SU-DHL-6 (cell line): ENCODE measurements at regions not wholly inside any gene's neighbourhood (a gene's known extent, or its start where the extent isn't known, plus 50 kb on each side); places are given as distances from the start of the nearest gene placed in this dataset.

Source experiments
- H2AFZ ChIP-seq: fragments of 200-600 bp; sonication (generic); 2 replicates; pipeline ENCODE4 v1.6.1; 2014; ENCODE audit warnings: low read depth, mild to moderate bottlenecking, moderate library complexity, mixed read lengths, antibody characterized with exemption, low read length; ENCODE audit not compliant: severe bottlenecking
- H3F3A ChIP-seq: fragments of 200-600 bp; shearing (Covaris generic); 2 replicates; pipeline ENCODE4 v1.6.0; 2016; ENCODE audit warnings: antibody characterized with exemption, mild to moderate bottlenecking; ENCODE audit not compliant: insufficient read depth
- H3K27ac ChIP-seq: fragments of 200-600 bp; sonication (generic); 2 replicates; pipeline ENCODE4 v1.5.1; 2016; ENCODE audit warnings: low read depth, mild to moderate bottlenecking, low read length, moderate library complexity, mixed read lengths
- H3K27me3 ChIP-seq: fragments of 200-600 bp; sonication (generic), shearing (Covaris generic); 2 replicates; pipeline ENCODE4 v1.6.0; 2014; ENCODE audit warnings: mild to moderate bottlenecking, low read length
- H3K36me3 ChIP-seq: fragments of 200-600 bp; sonication (generic); 2 replicates; pipeline ENCODE4 v1.6.1; 2014; ENCODE audit warnings: mild to moderate bottlenecking, low read length, mixed read lengths
- H3K4me2 ChIP-seq: fragments of 300-600, 200-600 bp; shearing (Covaris generic), sonication (generic); 2 replicates; pipeline ENCODE4 v1.6.0; 2014; ENCODE audit warnings: low read length, low read depth, mild to moderate bottlenecking; ENCODE audit not compliant: poor library complexity, severe bottlenecking
- H3K4me3 ChIP-seq: fragments of 200-600 bp; sonication (generic); 2 replicates; pipeline ENCODE4 v1.5.1; 2014; ENCODE audit warnings: antibody characterized with exemption, low read length, mild to moderate bottlenecking, mixed read lengths; ENCODE audit not compliant: insufficient read depth, poor library complexity, severe bottlenecking
- H3K79me2 ChIP-seq: fragments of 200-600 bp; sonication (generic); 2 replicates; pipeline ENCODE4 v1.6.1; 2014; ENCODE audit warnings: mild to moderate bottlenecking, low read length, moderate library complexity; ENCODE audit not compliant: insufficient read depth
- H3K9ac ChIP-seq: fragments of 200-600 bp; sonication (generic); 2 replicates; pipeline ENCODE4 v1.7.0; 2014; ENCODE audit warnings: mild to moderate bottlenecking, low read length
- H3K9me2 ChIP-seq: fragments of 200-600 bp; sonication (generic); replicated peaks from 2 replicates; pipeline ENCODE4 v1.6.1; 2014; ENCODE audit warnings: low read length; ENCODE audit not compliant: insufficient read depth
- H3K9me3 ChIP-seq: fragments of 200-600 bp; sonication (generic); 2 replicates; pipeline ENCODE4 v1.6.1; 2014; ENCODE audit warnings: low read length, mixed read lengths; ENCODE audit not compliant: insufficient read depth
- H4K20me1 ChIP-seq: fragments of 200-600 bp; sonication (generic); 2 replicates; pipeline ENCODE4 v1.6.1; 2014; ENCODE audit warnings: low read depth, mild to moderate bottlenecking, antibody characterized with exemption, low read length, moderate library complexity, mixed read lengths
- EZH2phosphoT487 ChIP-seq: fragments of 200-600 bp; sonication (generic), shearing (Covaris generic); conservative IDR thresholded peaks from 2 replicates; pipeline ENCODE4 v1.6.1; 2018; ENCODE audit warnings: mild to moderate bottlenecking, antibody characterized with exemption, low read length, moderate library complexity, mixed read lengths
- TF ChIP-seq, protein P1 (sequence below): fragments of 200-600 bp; sonication (generic); IDR thresholded peaks from one replicate; pipeline ENCODE4 v1.5.1; 2017; ENCODE audit warnings: antibody characterized with exemption, mild to moderate bottlenecking, low read length, moderate library complexity; ENCODE audit not compliant: insufficient read depth, poor library complexity, severe bottlenecking

DNA sequence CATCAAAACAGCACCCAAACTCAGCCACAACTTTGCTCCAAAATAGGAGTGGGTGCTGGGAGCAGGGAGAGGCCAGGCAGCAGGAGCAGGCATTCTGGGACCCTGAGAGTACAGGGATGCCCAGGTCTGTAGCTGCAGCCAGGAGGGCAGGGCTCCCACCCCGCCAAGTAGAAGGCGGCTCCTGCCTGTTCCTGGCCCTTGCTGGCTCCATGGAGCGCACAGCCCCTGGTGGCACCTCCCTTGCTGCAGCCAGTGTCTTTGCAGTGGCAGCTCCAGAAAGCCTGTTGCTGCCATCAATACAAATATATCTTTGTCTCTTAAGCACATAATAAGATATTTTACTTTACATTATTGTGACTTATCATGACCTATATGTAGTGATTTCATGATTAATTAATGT, 1096.5 kb downstream of the FSCB start:
- Histone ChIP-seq H3F3A (no peaks in the 10 kb centered on the region), H3K9me3 (no peaks in the 10 kb centered on the region), H3K9ac (no peak overlapping the region), H3K27me3 (no peaks in the 10 kb centered on the region), H3K9me2 (no peaks in the 10 kb centered on the region), H2AFZ (no peak overlapping the region), H3K27ac (no peak overlapping the region), H3K4me2 (no peak overlapping the region), H3K79me2 (no peaks in the 10 kb centered on the region), H3K4me3 (no peak overlapping the region), H4K20me1 (no peaks in the 10 kb centered on the region), H3K36me3 (no peaks in the 10 kb centered on the region)
- TF ChIP-seq EZH2phosphoT487: no peak
- TF ChIP-seq, protein P1, sequence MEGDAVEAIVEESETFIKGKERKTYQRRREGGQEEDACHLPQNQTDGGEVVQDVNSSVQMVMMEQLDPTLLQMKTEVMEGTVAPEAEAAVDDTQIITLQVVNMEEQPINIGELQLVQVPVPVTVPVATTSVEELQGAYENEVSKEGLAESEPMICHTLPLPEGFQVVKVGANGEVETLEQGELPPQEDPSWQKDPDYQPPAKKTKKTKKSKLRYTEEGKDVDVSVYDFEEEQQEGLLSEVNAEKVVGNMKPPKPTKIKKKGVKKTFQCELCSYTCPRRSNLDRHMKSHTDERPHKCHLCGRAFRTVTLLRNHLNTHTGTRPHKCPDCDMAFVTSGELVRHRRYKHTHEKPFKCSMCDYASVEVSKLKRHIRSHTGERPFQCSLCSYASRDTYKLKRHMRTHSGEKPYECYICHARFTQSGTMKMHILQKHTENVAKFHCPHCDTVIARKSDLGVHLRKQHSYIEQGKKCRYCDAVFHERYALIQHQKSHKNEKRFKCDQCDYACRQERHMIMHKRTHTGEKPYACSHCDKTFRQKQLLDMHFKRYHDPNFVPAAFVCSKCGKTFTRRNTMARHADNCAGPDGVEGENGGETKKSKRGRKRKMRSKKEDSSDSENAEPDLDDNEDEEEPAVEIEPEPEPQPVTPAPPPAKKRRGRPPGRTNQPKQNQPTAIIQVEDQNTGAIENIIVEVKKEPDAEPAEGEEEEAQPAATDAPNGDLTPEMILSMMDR: no peak

DNA sequence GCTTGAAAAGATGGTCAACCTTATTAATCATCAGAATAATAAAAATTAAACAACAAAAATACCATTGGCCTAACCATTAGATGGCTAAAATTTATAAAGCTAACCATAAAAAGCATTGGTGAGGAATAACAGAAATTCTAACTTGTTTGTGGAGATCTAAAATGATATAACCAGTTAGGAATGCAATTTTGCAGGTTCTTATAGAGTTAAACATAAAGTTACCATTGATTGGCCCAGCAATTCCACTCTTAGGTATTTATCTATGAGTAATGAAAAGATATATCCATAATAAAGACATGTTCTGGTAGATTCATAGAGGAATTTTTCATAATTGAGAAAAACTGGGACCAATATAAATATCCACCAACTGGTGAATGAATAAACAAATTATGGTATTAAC, 1098.6 kb downstream of the FSCB start:
- no peaks in the 10 kb centered on the region for H4K20me1 ChIP-seq
- H3K4me3 ChIP-seq: no peak overlapping the region
- no peaks in the 10 kb centered on the region for H3K9me2 ChIP-seq
- H3F3A ChIP-seq: no peaks in the 10 kb centered on the region; the same call in 1 of the 2 replicates
- no peaks in the 10 kb centered on the region for H3K27me3 ChIP-seq
- TF ChIP-seq, protein P1: no peak
- TF ChIP-seq EZH2phosphoT487: no peak
- no peak overlapping the region for H3K4me2 ChIP-seq
- H2AFZ ChIP-seq: no peak overlapping the region
- H3K27ac ChIP-seq: no peak overlapping the region
- peaks cover 6% of the 10 kb centered on the region; the same call in 1 of the 2 replicates for H3K9me3 ChIP-seq
- 0 out of 2 replicates have a peak, but pooled peaks cover 3% of the 10 kb centered on the region for H3K36me3 ChIP-seq
- H3K9ac ChIP-seq: no peak overlapping the region
- H3K79me2 ChIP-seq: no peaks in the 10 kb centered on the region

DNA sequence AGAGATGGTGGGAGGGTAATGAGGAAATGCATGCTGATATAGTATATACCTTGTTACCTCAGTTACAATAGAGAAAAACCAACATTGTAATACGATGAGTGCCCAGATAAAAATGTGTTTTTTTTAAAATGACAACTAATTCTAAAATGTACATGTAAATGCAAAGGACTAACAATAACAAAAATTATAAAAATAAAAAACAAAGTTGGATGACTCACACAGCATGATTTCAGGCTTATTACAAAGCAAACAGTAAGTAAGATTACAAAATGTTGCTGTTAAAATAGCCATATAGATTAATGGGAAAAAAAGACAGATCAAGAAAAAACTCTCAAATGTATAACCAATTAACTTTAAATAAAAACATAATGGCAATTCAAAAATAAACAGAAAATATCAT, 1099.4 kb downstream of the FSCB start:
- Histone ChIP-seq H3K9ac (no peak overlapping the region), H3K79me2 (no peaks in the 10 kb centered on the region), H3K27me3 (no peaks in the 10 kb centered on the region), H3K27ac (no peak overlapping the region), H3K9me2 (no peaks in the 10 kb centered on the region), H3F3A (no peaks in the 10 kb centered on the region; the same call in 1 of the 2 replicates), H2AFZ (no peak overlapping the region), H3K9me3 (peaks cover 6% of the 10 kb centered on the region; the same call in 1 of the 2 replicates), H3K4me2 (no peak overlapping the region), H4K20me1 (no peaks in the 10 kb centered on the region), H3K36me3 (0 out of 2 replicates have a peak, but pooled peaks cover 3% of the 10 kb centered on the region), H3K4me3 (no peak overlapping the region)
- TF ChIP-seq, protein P1: no peak
- no peak for TF ChIP-seq EZH2phosphoT487
